SIG-M5 (cell line): ENCODE measurements at regions not wholly inside any gene's neighbourhood (a gene's known extent, or its start where the extent isn't known, plus 50 kb on each side); places are given as distances from the start of the nearest gene placed in this dataset.

Experiments used
- DNase-seq: peaks from one replicate; lab custom pipeline; 2025; lab: John Stamatoyannopoulos, UW

- no peak for DNase-seq
Measured at GRCh38 chr4:136400829-136401228, 1131.5 kb downstream of the PCDH18 start.

GRCh38 chr4:136395212-136395722, 1137.0 kb downstream of the PCDH18 start:
- no peak for DNase-seq

GRCh38 chr4:136392576-136392975, 1139.7 kb downstream of the PCDH18 start:
- DNase-seq = no peak

GRCh38 chr4:136390824-136391223, 1141.5 kb downstream of the PCDH18 start:
- DNase-seq = no peak

GRCh38 chr4:136383082-136383481, 1149.2 kb downstream of the PCDH18 start:
- no peak for DNase-seq

GRCh38 chr4:136371231-136371630, 1161.1 kb downstream of the PCDH18 start:
- no peak for DNase-seq

GRCh38 chr4:136369073-136369472, 1163.2 kb downstream of the PCDH18 start:
- no peak for DNase-seq

GRCh38 chr4:136357556-136357955, 1174.7 kb downstream of the PCDH18 start:
- no peak for DNase-seq

GRCh38 chr4:136355970-136356369, 1176.3 kb downstream of the PCDH18 start:
- DNase-seq = no peak

GRCh38 chr4:136343340-136343739, 1189.0 kb downstream of the PCDH18 start:
- DNase-seq = no peak

- no peak for DNase-seq
Measured at GRCh38 chr4:136342666-136343065, 1189.6 kb downstream of the PCDH18 start.

GRCh38 chr4:136337216-136337615, 1195.1 kb downstream of the PCDH18 start:
- DNase-seq = no peak

- DNase-seq = no peak
Measured at GRCh38 chr4:136336479-136336878, 1195.8 kb downstream of the PCDH18 start.

GRCh38 chr4:136329042-136329662, 1203.1 kb downstream of the PCDH18 start:
- no peak for DNase-seq

- DNase-seq = no peak
Measured at GRCh38 chr4:136328131-136328530, 1204.2 kb downstream of the PCDH18 start.

GRCh38 chr4:136320465-136320813, 1211.9 kb downstream of the PCDH18 start:
- DNase-seq = no peak

GRCh38 chr4:136319789-136320464, 1212.4 kb downstream of the PCDH18 start:
- no peak for DNase-seq

- no peak for DNase-seq
Measured at GRCh38 chr4:136316961-136317360, 1215.3 kb downstream of the PCDH18 start.

- DNase-seq = no peak
Measured at GRCh38 chr4:136314686-136315085, 1217.6 kb downstream of the PCDH18 start.

- no peak for DNase-seq
Measured at GRCh38 chr4:136311774-136312173, 1220.5 kb downstream of the PCDH18 start.

GRCh38 chr4:136307765-136308164, 1224.5 kb downstream of the PCDH18 start:
- no peak for DNase-seq

- no peak for DNase-seq
Measured at GRCh38 chr4:136306361-136306760, 1225.9 kb downstream of the PCDH18 start.

GRCh38 chr4:136302566-136302965, 1229.7 kb downstream of the PCDH18 start:
- no peak for DNase-seq
